Neuronal stem cell (in vitro differentiated cells): ENCODE measurements at regions not wholly inside any gene's neighbourhood (a gene's known extent, or its start where the extent isn't known, plus 50 kb on each side); places are given as distances from the start of the nearest gene placed in this dataset.

Source experiments
- DNase-seq: peaks from one replicate; pipeline ENCODE4 v3.0.0-alpha.2; 2013; ENCODE audit warnings: low spot score
- H2AFZ ChIP-seq: one replicate; pipeline ENCODE4 v1.6.1; 2013; ENCODE audit warnings: mild to moderate bottlenecking, low read length, inconsistent platforms
- H2AK5ac ChIP-seq: 2 replicates; pipeline ENCODE4 v1.6.1; 2013; ENCODE audit warnings: low read depth, mild to moderate bottlenecking, inconsistent platforms, low read length, moderate library complexity, mixed read lengths
- H2BK120ac ChIP-seq: 2 replicates; pipeline ENCODE4 v1.6.1; 2013; ENCODE audit warnings: low read depth, mild to moderate bottlenecking, inconsistent platforms, low read length, moderate library complexity, mixed read lengths
- H2BK12ac ChIP-seq: one replicate; pipeline ENCODE4 v1.6.1; 2013; ENCODE audit warnings: low read length, inconsistent platforms
- H2BK15ac ChIP-seq: 2 replicates; pipeline ENCODE4 v1.6.1; 2013; ENCODE audit warnings: mild to moderate bottlenecking, low read length, inconsistent platforms, mixed read lengths
- H2BK5ac ChIP-seq: one replicate; pipeline ENCODE4 v1.6.1; 2013; ENCODE audit warnings: inconsistent platforms, mild to moderate bottlenecking, low read length, moderate library complexity
- H3K14ac ChIP-seq: one replicate; pipeline ENCODE4 v1.6.1; 2013; ENCODE audit warnings: low read length, inconsistent platforms
- H3K18ac ChIP-seq: 2 replicates; pipeline ENCODE4 v1.6.1; 2013; ENCODE audit warnings: low read length, inconsistent platforms
- H3K23ac ChIP-seq: 2 replicates; pipeline ENCODE4 v1.6.1; 2013; ENCODE audit warnings: low read depth, mild to moderate bottlenecking, mixed read lengths, low read length, inconsistent platforms; ENCODE audit not compliant: poor library complexity
- H3K27ac ChIP-seq: replicated peaks from 3 replicates; pipeline ENCODE4 v1.5.1; 2013; ENCODE audit warnings: low read length, inconsistent platforms
- H3K27me3 ChIP-seq, 3 experiments: 2 replicates each; pipeline ENCODE4 v1.6.1; 2013; ENCODE audit warnings: low read length in 3 of 3, mild to moderate bottlenecking in 2 of 3, inconsistent platforms in 1 of 3, low read depth in 1 of 3, mixed read lengths in 1 of 3, moderate library complexity in 1 of 3; ENCODE audit not compliant: control insufficient read depth in 3 of 3, insufficient read depth in 3 of 3
- H3K36me3 ChIP-seq, 2 donors: replicated peaks in 1 of 2; 2 replicates each; pipeline ENCODE4 v1.6.1; 2013; ENCODE audit warnings: low read length in 2 of 2; ENCODE audit not compliant: control insufficient read depth in 2 of 2, insufficient read depth in 2 of 2
- H3K4ac ChIP-seq: 2 replicates; pipeline ENCODE4 v1.6.1; 2013; ENCODE audit warnings: inconsistent platforms, mild to moderate bottlenecking, low read length, moderate library complexity
- H3K4me1 ChIP-seq, 2 donors: 1 replicate in 1 of 2; 2 replicates in 1 of 2; pipeline ENCODE4 v1.6.1; 2013; ENCODE audit warnings: low read length in 2 of 2, low read depth in 1 of 2; ENCODE audit not compliant: control insufficient read depth in 2 of 2, insufficient read depth in 1 of 2
- H3K4me2 ChIP-seq: one replicate; pipeline ENCODE4 v1.6.1; 2013; ENCODE audit warnings: mild to moderate bottlenecking, low read length, inconsistent platforms; ENCODE audit not compliant: insufficient read depth, poor library complexity, severe bottlenecking
- H3K4me3 ChIP-seq, 2 donors: 2 replicates each; pipeline ENCODE4 v1.5.1; 2013; ENCODE audit warnings: low read length in 2 of 2, mild to moderate bottlenecking in 2 of 2, inconsistent platforms in 1 of 2, moderate library complexity in 1 of 2
- H3K79me1 ChIP-seq: one replicate; pipeline ENCODE4 v1.6.1; 2013; ENCODE audit warnings: low read depth, mild to moderate bottlenecking, inconsistent platforms, low read length, moderate library complexity
- H3K9ac ChIP-seq: one replicate; pipeline ENCODE4 v1.6.1; 2013; ENCODE audit warnings: mild to moderate bottlenecking, low read depth, low read length, inconsistent platforms; ENCODE audit not compliant: poor library complexity
- H3K9me3 ChIP-seq, 2 donors: replicated peaks in 1 of 2; 2 replicates each; pipeline versions ENCODE3 to v1.6.1; 2013; ENCODE audit warnings: low read length in 2 of 2, mild to moderate bottlenecking in 2 of 2, inconsistent platforms in 1 of 2, low read depth in 1 of 2, mixed read lengths in 1 of 2, moderate library complexity in 1 of 2; ENCODE audit not compliant: control insufficient read depth in 2 of 2, insufficient read depth in 1 of 2
- H4K8ac ChIP-seq: one replicate; pipeline ENCODE4 v1.6.1; 2013; ENCODE audit warnings: low read depth, mild to moderate bottlenecking, inconsistent platforms, low read length, moderate library complexity
- H4K91ac ChIP-seq: one replicate; pipeline ENCODE4 v1.6.1; 2013; ENCODE audit warnings: low read length, low read depth, mild to moderate bottlenecking, inconsistent platforms; ENCODE audit not compliant: poor library complexity
- WGBS, 2 donors: extraction: QIAGEN DNeasy Blood & Tissue Kit; methylation state at CpG; one replicate each; pipeline ENCODE4 v1.1.7; 2013; ENCODE audit warnings: missing lambda C conversion rate in 2 of 2, mixed read lengths in 1 of 2; ENCODE audit not compliant: insufficient read length in 2 of 2, insufficient replicate concordance in 1 of 2; ENCODE audit errors: extremely low coverage in 2 of 2; 5-methylcytosine and 5-hydroxymethylcytosine counted together

DNA sequence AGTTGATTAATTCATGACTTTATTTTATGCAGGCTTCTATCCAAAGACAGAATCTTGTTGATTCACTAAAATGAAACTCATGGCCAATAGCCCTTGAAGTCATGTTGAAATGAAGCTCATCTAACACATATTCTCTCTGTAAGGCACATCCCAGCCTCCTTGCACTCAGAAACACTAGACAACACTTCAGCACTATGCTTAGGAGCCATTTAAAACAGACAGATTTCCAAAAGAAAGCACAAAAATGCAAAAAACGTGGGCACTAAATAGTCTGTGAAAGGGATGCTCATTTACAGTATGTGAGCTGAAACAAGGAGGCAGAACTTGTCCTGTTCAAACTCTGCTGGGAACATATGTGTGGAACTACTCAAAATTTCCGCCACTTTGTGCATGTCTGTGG lies 124.4 kb downstream of the MYCN start:
- Histone ChIP-seq H2AFZ (no peak overlapping the region), H3K36me3 (no peaks in the 10 kb centered on the region), H4K91ac (no peak overlapping the region), H3K9me3 (peaks cover 6 to 28% of the 10 kb centered on the region in 2 donors), H3K4me3 (no peak overlapping the region), H3K79me1 (no peaks in the 10 kb centered on the region), H3K4me1 (peaks cover 8 to 11% of the 10 kb centered on the region in 2 donors), H3K23ac (no peak overlapping the region), H3K4me2 (no peak overlapping the region), H2BK5ac (no peak overlapping the region), H3K4ac (no peak overlapping the region), H4K8ac (no peak overlapping the region), H3K27ac (no peak overlapping the region), H2BK15ac (no peak overlapping the region), H3K27me3 (no peaks in the 10 kb centered on the region), H2BK120ac (no peak overlapping the region), H2AK5ac (no peak overlapping the region), H3K18ac (no peak overlapping the region), H2BK12ac (no peak overlapping the region), H3K9ac (no peak overlapping the region), H3K14ac (no peak overlapping the region)
- DNase-seq, result no peak
- WGBS, 2 donors, result no CpG with 5 or more reads among the region's 2 CpGs

DNA sequence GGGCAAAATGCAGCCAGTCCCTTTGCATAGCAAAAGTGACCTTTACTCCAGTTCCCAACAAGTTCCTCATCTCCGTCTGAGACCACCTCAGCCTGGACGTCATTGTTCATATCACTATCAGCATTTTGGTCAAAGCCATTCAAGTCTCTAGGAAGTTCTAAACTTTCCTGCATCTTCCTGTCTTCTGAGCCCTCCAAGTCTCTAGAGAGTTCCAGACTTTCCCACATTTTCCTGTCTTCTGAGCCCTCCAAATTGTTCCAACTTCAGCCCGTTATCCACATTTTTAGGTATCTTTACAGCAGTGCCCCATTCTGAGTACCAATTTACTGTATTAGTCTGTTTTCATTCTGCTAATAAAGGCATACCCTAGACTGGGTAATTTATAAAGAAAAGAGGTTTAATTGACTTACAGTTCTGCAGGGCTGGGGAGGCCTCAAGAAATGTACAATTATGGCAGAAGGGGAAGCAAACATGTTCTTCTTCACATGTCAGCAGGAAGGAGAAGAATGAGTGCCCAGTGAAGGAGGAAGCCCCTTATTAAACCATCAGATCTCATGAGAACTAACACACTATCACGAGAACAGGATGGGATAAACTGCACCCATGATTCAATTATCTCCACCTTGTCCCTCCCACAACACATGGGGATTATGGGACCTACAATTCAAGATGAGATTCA lies 123.7 kb downstream of the MYCN start:
- Histone ChIP-seq H4K8ac (no peak overlapping the region), H3K4me2 (no peak overlapping the region), H3K14ac (no peak overlapping the region), H3K4me3 (no peak overlapping the region), H3K4me1 (peaks cover 3 to 7% of the 10 kb centered on the region in 2 donors), H2BK120ac (no peak overlapping the region), H2BK12ac (no peak overlapping the region), H3K27ac (no peak overlapping the region), H3K79me1 (no peaks in the 10 kb centered on the region), H3K18ac (no peak overlapping the region), H3K36me3 (no peaks in the 10 kb centered on the region), H3K23ac (no peak overlapping the region), H2BK5ac (no peak overlapping the region), H3K9me3 (peaks cover 6 to 28% of the 10 kb centered on the region in 2 donors), H2AK5ac (no peak overlapping the region), H3K4ac (no peak overlapping the region), H3K9ac (no peak overlapping the region), H3K27me3 (no peaks in the 10 kb centered on the region), H4K91ac (no peak overlapping the region), H2AFZ (no peak overlapping the region), H2BK15ac (no peak overlapping the region)
- WGBS, 2 donors, result no CpG with 5 or more reads among the region's 4 CpGs
- DNase-seq, result no peak

DNA sequence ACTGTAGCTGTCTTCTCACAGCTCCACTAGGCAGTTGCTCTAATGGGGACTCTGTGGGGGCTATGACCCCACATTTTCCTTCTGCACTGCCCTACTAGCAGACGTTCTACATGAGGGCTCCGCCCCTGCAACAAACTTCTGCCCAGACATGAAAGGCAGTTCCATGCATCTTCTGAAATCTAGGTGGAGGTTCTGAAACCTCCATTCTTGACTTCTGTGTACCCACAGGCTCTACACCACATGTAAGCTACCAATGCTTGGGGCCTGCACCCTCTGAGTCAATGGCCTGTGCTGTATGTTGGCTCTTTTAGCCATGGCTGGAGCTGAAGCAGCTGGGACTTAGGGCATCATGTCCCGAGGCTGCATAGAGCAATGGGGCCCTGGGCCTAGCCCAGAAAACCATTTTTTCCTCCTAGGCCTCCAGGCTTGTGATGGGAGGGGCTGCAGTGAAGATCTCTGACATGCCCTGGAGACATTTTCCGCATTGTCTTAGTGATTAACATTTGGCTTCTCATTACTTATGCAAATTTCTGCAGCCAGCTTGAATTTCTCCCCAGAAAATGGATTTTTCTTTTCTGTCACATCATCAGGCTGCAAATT lies 123.0 kb downstream of the MYCN start:
- Histone ChIP-seq H2BK12ac (no peak overlapping the region), H3K18ac (no peak overlapping the region), H3K27me3 (no peaks in the 10 kb centered on the region), H4K8ac (no peak overlapping the region), H3K4me2 (no peak overlapping the region), H2BK5ac (no peak overlapping the region), H2AK5ac (no peak overlapping the region), H3K4me1 (peaks cover 1 to 7% of the 10 kb centered on the region in 2 donors), H3K79me1 (no peaks in the 10 kb centered on the region), H4K91ac (no peak overlapping the region), H3K9ac (no peak overlapping the region), H3K36me3 (no peaks in the 10 kb centered on the region), H2BK15ac (no peak overlapping the region), H3K4me3 (no peak overlapping the region), H3K9me3 (peaks cover 6 to 28% of the 10 kb centered on the region in 2 donors), H3K4ac (no peak overlapping the region), H2BK120ac (no peak overlapping the region), H3K27ac (no peak overlapping the region), H3K23ac (no peak overlapping the region), H3K14ac (no peak overlapping the region), H2AFZ (no peak overlapping the region)
- WGBS, 2 donors, result no CpG with 5 or more reads among the region's 4 CpGs
- DNase-seq, result no peak

DNA sequence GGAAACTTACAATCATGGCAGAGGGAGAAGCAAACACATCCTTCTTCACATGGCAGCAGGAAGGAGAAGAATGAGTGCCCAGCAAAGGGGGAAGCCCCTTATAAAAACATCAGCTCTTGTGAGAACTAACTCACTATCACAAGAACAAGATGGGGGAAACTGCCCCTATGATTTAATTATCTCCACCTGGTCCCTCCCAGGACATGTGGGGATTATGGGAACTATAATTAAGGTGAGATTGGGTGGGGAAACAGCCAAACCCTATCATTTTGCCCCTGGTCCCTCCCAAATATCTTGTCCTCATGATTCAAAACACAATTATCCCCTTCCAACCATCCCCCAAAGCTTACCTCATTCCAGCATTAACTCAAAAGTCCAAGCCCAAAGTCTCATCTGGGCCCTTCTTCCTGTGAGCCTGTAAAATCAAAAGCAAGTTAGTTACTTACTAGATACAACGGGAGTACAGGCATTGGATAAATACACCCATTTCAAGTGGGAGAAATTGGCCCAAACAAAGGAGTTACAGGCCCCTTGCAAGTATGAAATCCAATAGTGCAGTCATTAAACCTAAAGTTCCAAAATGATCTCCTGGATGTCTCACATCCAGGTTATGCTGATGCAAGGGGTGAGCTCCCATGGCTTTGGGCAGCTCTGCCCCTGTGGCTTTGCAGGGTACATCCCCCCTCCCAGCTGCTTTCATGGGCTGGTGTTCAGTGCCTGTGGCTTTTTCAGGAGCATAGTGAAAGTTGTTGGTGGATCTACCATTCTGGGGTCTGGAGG lies 122.3 kb downstream of the MYCN start:
- Histone ChIP-seq H2AK5ac (no peak overlapping the region), H4K91ac (no peak overlapping the region), H3K4me1 (peaks cover 3 to 7% of the 10 kb centered on the region in 2 donors), H3K27me3 (no peaks in the 10 kb centered on the region), H3K4me3 (no peak overlapping the region), H2BK15ac (no peak overlapping the region), H3K4ac (no peak overlapping the region), H3K27ac (no peak overlapping the region), H3K14ac (no peak overlapping the region), H3K23ac (no peak overlapping the region), H4K8ac (no peak overlapping the region), H2BK120ac (no peak overlapping the region), H3K79me1 (no peaks in the 10 kb centered on the region), H3K9me3 (peaks cover 6 to 28% of the 10 kb centered on the region in 2 donors), H3K36me3 (no peaks in the 10 kb centered on the region), H2AFZ (no peak overlapping the region), H3K9ac (no peak overlapping the region), H3K4me2 (no peak overlapping the region), H2BK5ac (no peak overlapping the region), H2BK12ac (no peak overlapping the region), H3K18ac (no peak overlapping the region)
- no peak for DNase-seq
- no CpG with 5 or more reads among the region's 1 CpG for WGBS, 2 donors
